IMR-90 (cell line): ENCODE measurements at regions not wholly inside any gene's neighbourhood (a gene's known extent, or its start where the extent isn't known, plus 50 kb on each side); places are given as distances from the start of the nearest gene placed in this dataset.

Experiments used
- ATAC-seq: fragments of 200-7000 bp; cut with Tn5 transposase; 2 replicates; pipeline ENCODE4 v1.9.1; 2020; ENCODE audit warnings: low read depth, mild to moderate bottlenecking, moderate library complexity
- BruUV-seq: library from RNA; stranded (reverse); fragments of 400-500 nt; replicated peaks from 2 replicates; lab custom pipeline; 2021; lab: Mats Ljungman, UMichigan
- CTCF ChIA-PET: fragments of 300-600 bp; formaldehyde crosslinking; extraction: SDS; loops from one replicate; lab custom pipeline; 2021; ENCODE audit warnings: antibody characterized with exemption; lab: Yijun Ruan, JAX
- POLR2A ChIA-PET: fragments of 300-600 bp; sonication (Branson Sonifier 250); formaldehyde crosslinking; loops from one replicate; lab custom pipeline; 2022; ENCODE audit warnings: antibody characterized with exemption; ENCODE audit not compliant: unreplicated experiment; lab: Charles Lee
- DNase-seq: peaks from one replicate; pipeline ENCODE4 v3.0.0; 2013
- H2AFZ ChIP-seq: replicated peaks from 2 replicates; pipeline ENCODE3; 2013; ENCODE audit warnings: low read length, mild to moderate bottlenecking; ENCODE audit not compliant: poor library complexity
- H2AK5ac ChIP-seq: 2 replicates; pipeline ENCODE4 v1.6.1; 2013; ENCODE audit warnings: low read depth, low read length, inconsistent platforms
- H2AK9ac ChIP-seq: replicated peaks from 2 replicates; pipeline ENCODE3; 2013; ENCODE audit warnings: mild to moderate bottlenecking, low read depth, low read length, moderate library complexity; ENCODE audit not compliant: poor library complexity
- H2BK120ac ChIP-seq: 2 replicates; pipeline ENCODE4 v1.6.1; 2013; ENCODE audit warnings: low read depth, low read length, inconsistent platforms
- H2BK15ac ChIP-seq: 3 replicates; pipeline ENCODE4 v1.6.1; 2013; ENCODE audit warnings: low read depth, low read length, inconsistent platforms
- H2BK20ac ChIP-seq: 2 replicates; pipeline ENCODE4 v1.6.1; 2013; ENCODE audit warnings: low read depth, mild to moderate bottlenecking, inconsistent platforms, low read length, moderate library complexity
- H2BK5ac ChIP-seq: 2 replicates; pipeline ENCODE4 v1.6.1; 2013; ENCODE audit warnings: mild to moderate bottlenecking, low read depth, low read length, inconsistent platforms; ENCODE audit not compliant: poor library complexity, severe bottlenecking
- H3K14ac ChIP-seq: replicated peaks from 2 replicates; pipeline ENCODE4 v1.6.1; 2013; ENCODE audit warnings: low read depth, low read length, inconsistent platforms
- H3K18ac ChIP-seq: 2 replicates; pipeline ENCODE4 v1.6.1; 2013; ENCODE audit warnings: low read depth, low read length, control low read depth
- H3K23ac ChIP-seq: 2 replicates; pipeline ENCODE4 v1.6.1; 2013; ENCODE audit warnings: low read depth, low read length, inconsistent platforms
- H3K27ac ChIP-seq: 2 replicates; pipeline ENCODE4 v1.5.1; 2013; ENCODE audit warnings: mild to moderate bottlenecking, control low read depth, low read length; ENCODE audit not compliant: insufficient read depth
- H3K27me3 ChIP-seq: 2 replicates; pipeline ENCODE4 v1.6.1; 2013; ENCODE audit warnings: low read length; ENCODE audit not compliant: control insufficient read depth, insufficient read depth
- H3K36me3 ChIP-seq: 2 replicates; pipeline ENCODE4 v1.6.1; 2013; ENCODE audit warnings: low read length, mixed read lengths; ENCODE audit not compliant: control insufficient read depth, insufficient read depth
- H3K4ac ChIP-seq: 2 replicates; pipeline ENCODE4 v1.6.1; 2013; ENCODE audit warnings: low read depth, low read length, inconsistent platforms
- H3K4me1 ChIP-seq: 2 replicates; pipeline ENCODE4 v1.6.1; 2013; ENCODE audit warnings: low read length, mixed read lengths; ENCODE audit not compliant: control insufficient read depth, insufficient read depth
- H3K4me2 ChIP-seq: 2 replicates; pipeline ENCODE4 v1.6.1; 2013; ENCODE audit warnings: low read depth, mild to moderate bottlenecking, control low read depth, low read length, moderate library complexity
- H3K4me3 ChIP-seq: 2 replicates; pipeline ENCODE4 v1.5.1; 2013; ENCODE audit warnings: low read depth, mild to moderate bottlenecking, control low read depth, low read length, moderate library complexity; ENCODE audit not compliant: insufficient read depth
- H3K56ac ChIP-seq: 2 replicates; pipeline ENCODE4 v1.6.1; 2013; ENCODE audit warnings: low read length, inconsistent platforms; ENCODE audit not compliant: insufficient read depth; ENCODE audit errors: extremely low read depth
- H3K79me1 ChIP-seq, 2 experiments: 2 replicates each; pipeline ENCODE4 v1.6.1; 2013; ENCODE audit warnings: low read length in 2 of 2, inconsistent platforms in 1 of 2, low read depth in 1 of 2
- H3K9ac ChIP-seq: 2 replicates; pipeline ENCODE4 v1.6.1; 2013; ENCODE audit warnings: low read depth, low read length, control low read depth
- H3K9me1 ChIP-seq: 2 replicates; pipeline ENCODE4 v1.6.1; 2013; ENCODE audit warnings: low read length, inconsistent platforms; ENCODE audit not compliant: insufficient read depth
- H3K9me3 ChIP-seq: 2 replicates; pipeline ENCODE4 v1.6.1; 2013; ENCODE audit warnings: low read length; ENCODE audit not compliant: control insufficient read depth, insufficient read depth
- H4K20me1 ChIP-seq: 2 replicates; pipeline ENCODE4 v1.6.1; 2013; ENCODE audit warnings: low read length, inconsistent platforms; ENCODE audit not compliant: insufficient read depth
- H4K5ac ChIP-seq: 2 replicates; pipeline ENCODE4 v1.6.1; 2013; ENCODE audit warnings: mild to moderate bottlenecking, low read depth, low read length, control low read depth
- H4K8ac ChIP-seq, 2 experiments: 2 replicates each; pipeline ENCODE4 v1.6.1; 2013; ENCODE audit warnings: low read depth in 2 of 2, low read length in 2 of 2, control low read depth in 1 of 2, inconsistent platforms in 1 of 2
- H4K91ac ChIP-seq: 2 replicates; pipeline ENCODE4 v1.6.1; 2013; ENCODE audit warnings: low read depth, low read length, inconsistent platforms; ENCODE audit not compliant: insufficient read depth
- BHLHE40 ChIP-seq: fragments of 150-350 bp; IDR thresholded peaks from 2 replicates; pipeline ENCODE4 v1.6.1; 2016; ENCODE audit warnings: mild to moderate bottlenecking, low read depth, low read length
- CEBPB ChIP-seq: IDR thresholded peaks from 2 replicates; pipeline ENCODE4 v1.6.1; 2012; ENCODE audit warnings: low read depth, low read length, improper control_type of control experiment
- CHD1 ChIP-seq: IDR thresholded peaks from 2 replicates; pipeline ENCODE4 v1.6.1; 2012; ENCODE audit warnings: low read depth, low read length, improper control_type of control experiment
- ELK1 ChIP-seq: fragments of 150-350 bp; IDR thresholded peaks from 2 replicates; pipeline ENCODE4 v1.6.1; 2016; ENCODE audit warnings: low read depth, mild to moderate bottlenecking, low read length, moderate library complexity, borderline replicate concordance
- FOS ChIP-seq: fragments of 150-350 bp; IDR thresholded peaks from 2 replicates; pipeline ENCODE4 v1.6.1; 2016; ENCODE audit warnings: low read depth, low read length
- MAFK ChIP-seq: IDR thresholded peaks from 2 replicates; pipeline ENCODE4 v1.6.1; 2012; ENCODE audit warnings: low read depth, low read length, improper control_type of control experiment
- MAZ ChIP-seq: IDR thresholded peaks from 2 replicates; pipeline ENCODE4 v1.6.1; 2012; ENCODE audit warnings: low read depth, mild to moderate bottlenecking, low read length, improper control_type of control experiment, moderate library complexity, borderline replicate concordance
- MXI1 ChIP-seq: IDR thresholded peaks from 2 replicates; pipeline ENCODE4 v1.6.1; 2012; ENCODE audit warnings: low read depth, mild to moderate bottlenecking, low read length, moderate library complexity, borderline replicate concordance
- NFE2L2 ChIP-seq: fragments of 150-350 bp; IDR thresholded peaks from 2 replicates; pipeline ENCODE4 v1.6.1; 2016; ENCODE audit warnings: low read depth, mild to moderate bottlenecking, low read length
- POLR2A ChIP-seq: IDR thresholded peaks from 2 replicates; pipeline ENCODE4 v1.6.1; 2012; ENCODE audit warnings: mild to moderate bottlenecking, low read depth, low read length
- RAD21 ChIP-seq: IDR thresholded peaks from 2 replicates; pipeline ENCODE4 v1.6.1; 2012; ENCODE audit warnings: low read length, improper control_type of control experiment
- RCOR1 ChIP-seq: IDR thresholded peaks from 2 replicates; pipeline ENCODE4 v1.6.1; 2012; ENCODE audit warnings: mild to moderate bottlenecking, low read length, improper control_type of control experiment; ENCODE audit not compliant: insufficient replicate concordance
- RFX5 ChIP-seq: IDR thresholded peaks from 2 replicates; pipeline ENCODE4 v1.8.0; 2012; ENCODE audit warnings: low read depth, mild to moderate bottlenecking, low read length, moderate library complexity
- SMC3 ChIP-seq: fragments of 150-350 bp; IDR thresholded peaks from 2 replicates; pipeline ENCODE4 v1.6.1; 2016; ENCODE audit warnings: low read depth, mild to moderate bottlenecking, antibody characterized with exemption, low read length, moderate library complexity
- USF2 ChIP-seq: fragments of 150-350 bp; IDR thresholded peaks from 2 replicates; pipeline ENCODE4 v1.6.1; 2017; ENCODE audit warnings: mild to moderate bottlenecking, antibody characterized with exemption, low read length, low read depth
- WGBS, 2 experiments: methylation state at CpG; one replicate each; pipeline versions ENCODE4 v1.1.5 to v1.1.7; 2013; ENCODE audit warnings: missing lambda C conversion rate in 2 of 2; ENCODE audit not compliant: insufficient read length in 1 of 2; ENCODE audit errors: extremely low coverage in 2 of 2; 5-methylcytosine and 5-hydroxymethylcytosine counted together
- dilution Hi-C: fragments of 300-500 bp; cut with HindIII; formaldehyde crosslinking; loops from one replicate; pipeline ENCODE4 v1.14.3; 2018; ENCODE audit warnings: low sequenced_read_pairs; ENCODE audit not compliant: unreplicated experiment
- in situ Hi-C: fragments of 300-500 bp; cut with MboI; formaldehyde crosslinking; loops from 3 replicates; pipeline ENCODE4 v1.14.3; 2019; ENCODE audit warnings: low sequenced_read_pairs, inconsistent platforms, mixed read lengths
- intact Hi-C: fragments of 100-400 bp; cut with micrococcal nuclease; formaldehyde crosslinking; loops from 2 replicates; pipeline ENCODE4 v1.10.0; 2022
- TF ChIP-seq, protein P1 (sequence below): conservative IDR thresholded peaks from 2 replicates; pipeline ENCODE4 v1.5.1; 2012; ENCODE audit warnings: mild to moderate bottlenecking, low read depth, low read length, improper control_type of control experiment

GRCh38 chr22:22067192-22067591 lies 84.6 kb upstream of the TOP3B start:
- intact Hi-C loops (no loop called here), dilution Hi-C loops (no loop called here), in situ Hi-C loops (no loop called here)
- no peak for ATAC-seq
- Histone ChIP-seq H2AK9ac (no peak overlapping the region), H3K14ac (no peak overlapping the region), H4K91ac (no peak overlapping the region), H4K5ac (no peak overlapping the region), H3K36me3 (no peaks in the 10 kb centered on the region), H3K27me3 (peaks cover 31% of the 10 kb centered on the region), H2BK20ac (no peak overlapping the region), H3K9me1 (peaks cover 5% of the 10 kb centered on the region; the same call in 1 of the 2 replicates), H3K23ac (no peak overlapping the region), H3K4me1 (peaks cover 2% of the 10 kb centered on the region; the same call in 1 of the 2 replicates), H3K9me3 (no peaks in the 10 kb centered on the region), H3K4ac (no peak overlapping the region), H3K9ac (no peak overlapping the region), H3K79me1 (no peaks in the 10 kb centered on the region), H2AFZ (no peak overlapping the region), H3K27ac (no peak overlapping the region), H4K20me1 (no peaks in the 10 kb centered on the region), H3K4me2 (no peak overlapping the region), H3K4me3 (no peak overlapping the region), H3K18ac (no peak overlapping the region), H2BK15ac (no peak overlapping the region), H2BK5ac (no peak overlapping the region), H2BK120ac (no peak overlapping the region), H3K56ac (no peak overlapping the region), H4K8ac (no peak overlapping the region), H2AK5ac (no peak overlapping the region)
- TF ChIP-seq MAZ: no peak
- no peak for TF ChIP-seq RCOR1
- no peak for TF ChIP-seq POLR2A
- no peak for TF ChIP-seq USF2
- no peak for TF ChIP-seq RFX5
- no peak for TF ChIP-seq CEBPB
- no peak for TF ChIP-seq MAFK
- TF ChIP-seq FOS: no peak
- TF ChIP-seq ELK1: no peak
- no peak for TF ChIP-seq RAD21
- TF ChIP-seq BHLHE40: no peak
- no peak for TF ChIP-seq CHD1
- no peak for TF ChIP-seq SMC3
- TF ChIP-seq MXI1: no peak
- TF ChIP-seq, protein P1, sequence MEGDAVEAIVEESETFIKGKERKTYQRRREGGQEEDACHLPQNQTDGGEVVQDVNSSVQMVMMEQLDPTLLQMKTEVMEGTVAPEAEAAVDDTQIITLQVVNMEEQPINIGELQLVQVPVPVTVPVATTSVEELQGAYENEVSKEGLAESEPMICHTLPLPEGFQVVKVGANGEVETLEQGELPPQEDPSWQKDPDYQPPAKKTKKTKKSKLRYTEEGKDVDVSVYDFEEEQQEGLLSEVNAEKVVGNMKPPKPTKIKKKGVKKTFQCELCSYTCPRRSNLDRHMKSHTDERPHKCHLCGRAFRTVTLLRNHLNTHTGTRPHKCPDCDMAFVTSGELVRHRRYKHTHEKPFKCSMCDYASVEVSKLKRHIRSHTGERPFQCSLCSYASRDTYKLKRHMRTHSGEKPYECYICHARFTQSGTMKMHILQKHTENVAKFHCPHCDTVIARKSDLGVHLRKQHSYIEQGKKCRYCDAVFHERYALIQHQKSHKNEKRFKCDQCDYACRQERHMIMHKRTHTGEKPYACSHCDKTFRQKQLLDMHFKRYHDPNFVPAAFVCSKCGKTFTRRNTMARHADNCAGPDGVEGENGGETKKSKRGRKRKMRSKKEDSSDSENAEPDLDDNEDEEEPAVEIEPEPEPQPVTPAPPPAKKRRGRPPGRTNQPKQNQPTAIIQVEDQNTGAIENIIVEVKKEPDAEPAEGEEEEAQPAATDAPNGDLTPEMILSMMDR: no peak
- no peak for TF ChIP-seq NFE2L2
- DNase-seq: no peak
- POLR2A ChIA-PET: no interaction called here
- CTCF ChIA-PET: no interaction called here
- no TSS peak for BruUV-seq
- WGBS, 2 experiments: no CpG with 5 or more reads among the region's 3 CpGs
